Lower leg skin (tissue), 3 donors: ENCODE measurements at regions not wholly inside any gene's neighbourhood (a gene's known extent, or its start where the extent isn't known, plus 50 kb on each side); places are given as distances from the start of the nearest gene placed in this dataset.

ENCODE experiments used
- POLR2A ChIP-seq, 2 donors: fragments of 450-650 bp; IDR thresholded peaks; one replicate each; pipeline ENCODE4 v1.6.1; 2016 to 2017; ENCODE audit warnings: antibody characterized with exemption in 2 of 2, mild to moderate bottlenecking in 1 of 2, moderate library complexity in 1 of 2
- TF ChIP-seq, protein P1 (sequence below), 3 donors: fragments of 450-650 bp; IDR thresholded peaks; one replicate each; pipeline ENCODE4 v1.5.1; 2016; ENCODE audit warnings: antibody characterized with exemption in 3 of 3, mild to moderate bottlenecking in 3 of 3, moderate library complexity in 2 of 3

DNA sequence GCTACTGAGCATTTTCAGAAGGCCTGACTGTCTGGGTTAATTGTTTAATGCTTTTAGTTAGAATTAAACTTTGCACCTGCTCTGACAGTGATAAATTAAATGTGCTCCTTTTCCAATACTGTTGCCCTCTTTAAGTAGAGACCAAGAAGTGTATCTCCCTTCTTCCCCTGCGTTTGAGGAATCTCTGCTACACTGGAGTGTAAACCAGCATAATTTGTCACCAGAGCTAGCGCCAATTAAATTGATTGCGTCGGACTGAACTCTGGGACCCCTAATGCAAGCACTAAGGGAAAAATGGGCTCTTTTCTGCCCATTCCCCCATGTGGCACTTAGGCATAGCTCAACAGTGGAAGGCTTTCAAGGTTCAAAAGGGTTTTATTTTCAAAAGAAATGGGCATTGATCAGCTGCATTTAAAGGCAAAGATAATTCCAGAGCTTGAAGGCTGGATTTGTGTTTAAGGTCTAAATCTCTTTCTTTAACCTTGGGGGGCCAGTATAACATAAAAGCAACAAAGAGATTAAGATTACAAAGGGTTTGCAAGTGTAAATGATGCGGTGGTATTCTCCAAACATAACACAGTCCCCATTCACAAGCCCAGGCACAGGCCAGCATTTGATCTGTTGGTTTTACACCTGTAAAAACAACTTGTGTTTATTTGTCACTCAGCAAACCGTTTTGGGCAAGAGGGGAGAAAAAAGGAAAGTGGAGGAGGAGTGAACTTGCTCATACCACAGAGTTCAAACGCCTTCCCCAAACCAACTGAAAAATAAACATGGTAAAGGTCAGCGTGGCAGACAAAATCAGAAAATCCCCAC is 427.6 kb downstream of the BCL11A start:
- TF ChIP-seq, protein P1, sequence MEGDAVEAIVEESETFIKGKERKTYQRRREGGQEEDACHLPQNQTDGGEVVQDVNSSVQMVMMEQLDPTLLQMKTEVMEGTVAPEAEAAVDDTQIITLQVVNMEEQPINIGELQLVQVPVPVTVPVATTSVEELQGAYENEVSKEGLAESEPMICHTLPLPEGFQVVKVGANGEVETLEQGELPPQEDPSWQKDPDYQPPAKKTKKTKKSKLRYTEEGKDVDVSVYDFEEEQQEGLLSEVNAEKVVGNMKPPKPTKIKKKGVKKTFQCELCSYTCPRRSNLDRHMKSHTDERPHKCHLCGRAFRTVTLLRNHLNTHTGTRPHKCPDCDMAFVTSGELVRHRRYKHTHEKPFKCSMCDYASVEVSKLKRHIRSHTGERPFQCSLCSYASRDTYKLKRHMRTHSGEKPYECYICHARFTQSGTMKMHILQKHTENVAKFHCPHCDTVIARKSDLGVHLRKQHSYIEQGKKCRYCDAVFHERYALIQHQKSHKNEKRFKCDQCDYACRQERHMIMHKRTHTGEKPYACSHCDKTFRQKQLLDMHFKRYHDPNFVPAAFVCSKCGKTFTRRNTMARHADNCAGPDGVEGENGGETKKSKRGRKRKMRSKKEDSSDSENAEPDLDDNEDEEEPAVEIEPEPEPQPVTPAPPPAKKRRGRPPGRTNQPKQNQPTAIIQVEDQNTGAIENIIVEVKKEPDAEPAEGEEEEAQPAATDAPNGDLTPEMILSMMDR (IDR thresholded peaks at IDR 0.05): no peak
- no peak for TF ChIP-seq POLR2A (IDR thresholded peaks at IDR 0.05)
